ENCODE measurements at regions not wholly inside any gene's neighbourhood (a gene's known extent, or its start where the extent isn't known, plus 50 kb on each side); places are given as distances from the start of the nearest gene placed in this dataset.

DNA sequence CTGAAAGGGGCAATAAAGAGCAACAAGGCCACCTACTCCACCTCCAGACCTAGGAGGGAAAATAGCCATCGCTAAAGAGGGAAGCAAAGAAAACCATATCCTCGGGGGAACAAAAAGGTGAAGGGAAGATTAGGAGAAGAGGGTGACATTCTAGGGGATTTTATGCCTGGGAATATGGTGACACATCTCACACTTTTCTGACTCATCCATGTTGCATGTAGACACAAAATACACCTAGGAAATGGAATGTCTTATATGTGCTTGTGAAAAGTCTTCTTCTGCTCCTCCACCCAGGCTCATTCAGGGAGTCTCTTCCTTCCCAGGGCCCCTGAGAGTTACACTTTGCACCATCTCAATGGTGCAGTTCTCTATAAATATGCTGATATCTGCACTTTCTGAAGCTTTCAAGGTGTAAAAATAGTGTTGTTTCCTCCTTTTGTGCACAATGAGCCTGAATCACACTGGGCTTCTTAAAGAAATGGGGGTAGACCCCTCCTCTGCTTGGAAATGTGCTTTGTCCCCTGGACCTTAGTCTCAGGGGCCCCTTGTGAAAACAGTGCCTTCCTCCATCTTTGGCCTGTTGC lies 195.9 kb downstream of the CYYR1 start:
- H3K4me3 ChIP-seq (ENCODE audit: low read depth, low read length): no peak overlapping the region
- CTCF ChIA-PET: interaction anchor here (0.6 kb wide), 1 partner anchor 1187 kb away, joined by 3 read pairs; no protein-coding TSS in a partner anchor
- H3K9me3 ChIP-seq (ENCODE audit: control insufficient read depth, insufficient read depth, low read depth, low read length): no peaks in the 10 kb centered on the region
- H3K4me1 ChIP-seq (ENCODE audit: control insufficient read depth, insufficient read depth, low read length): no peaks in the 10 kb centered on the region
- H3K27ac ChIP-seq (ENCODE audit: extremely low read depth, low read depth, low read length): no peak overlapping the region
- H3K36me3 ChIP-seq (ENCODE audit: control insufficient read depth in 2 of 2, insufficient read depth in 1 of 2, low read length in 2 of 2): no peaks in the 10 kb centered on the region
- TF ChIP-seq PATZ1 (tag by site-specific recombination; IDR thresholded peaks at IDR 0.05) (no peak), ZNF514 (tag by site-specific recombination; IDR thresholded peaks at IDR 0.05) (no peak), ZNF302 (tag by site-specific recombination; IDR thresholded peaks at IDR 0.05; ENCODE audit: low read depth) (no peak), SP7 (tag by site-specific recombination; IDR thresholded peaks at IDR 0.05) (no peak), ZNF777 (tag by site-specific recombination; IDR thresholded peaks at IDR 0.05; ENCODE audit: borderline replicate concordance) (no peak), ZNF707 (tag by site-specific recombination; IDR thresholded peaks at IDR 0.05) (no peak), ZNF19 (tag by site-specific recombination; IDR thresholded peaks at IDR 0.05; ENCODE audit: low read depth) (no peak), ZNF660 (tag by site-specific recombination; IDR thresholded peaks at IDR 0.05) (no peak), ZNF596 (tag by site-specific recombination; IDR thresholded peaks at IDR 0.05) (no peak), TRIM28 (IDR thresholded peaks at IDR 0.05; ENCODE audit: borderline replicate concordance, low read length) (no peak), ZNF132 (tag by site-specific recombination; IDR thresholded peaks at IDR 0.05; ENCODE audit: borderline replicate concordance) (no peak), ZNF274 (IDR thresholded peaks at IDR 0.05; ENCODE audit: low read length) (no peak), ZNF274 (tag by site-specific recombination; IDR thresholded peaks at IDR 0.05; ENCODE audit: borderline replicate concordance) (no peak), ZNF549 (tag by site-specific recombination; IDR thresholded peaks at IDR 0.05) (no peak)
- TF ChIP-seq, protein P1, sequence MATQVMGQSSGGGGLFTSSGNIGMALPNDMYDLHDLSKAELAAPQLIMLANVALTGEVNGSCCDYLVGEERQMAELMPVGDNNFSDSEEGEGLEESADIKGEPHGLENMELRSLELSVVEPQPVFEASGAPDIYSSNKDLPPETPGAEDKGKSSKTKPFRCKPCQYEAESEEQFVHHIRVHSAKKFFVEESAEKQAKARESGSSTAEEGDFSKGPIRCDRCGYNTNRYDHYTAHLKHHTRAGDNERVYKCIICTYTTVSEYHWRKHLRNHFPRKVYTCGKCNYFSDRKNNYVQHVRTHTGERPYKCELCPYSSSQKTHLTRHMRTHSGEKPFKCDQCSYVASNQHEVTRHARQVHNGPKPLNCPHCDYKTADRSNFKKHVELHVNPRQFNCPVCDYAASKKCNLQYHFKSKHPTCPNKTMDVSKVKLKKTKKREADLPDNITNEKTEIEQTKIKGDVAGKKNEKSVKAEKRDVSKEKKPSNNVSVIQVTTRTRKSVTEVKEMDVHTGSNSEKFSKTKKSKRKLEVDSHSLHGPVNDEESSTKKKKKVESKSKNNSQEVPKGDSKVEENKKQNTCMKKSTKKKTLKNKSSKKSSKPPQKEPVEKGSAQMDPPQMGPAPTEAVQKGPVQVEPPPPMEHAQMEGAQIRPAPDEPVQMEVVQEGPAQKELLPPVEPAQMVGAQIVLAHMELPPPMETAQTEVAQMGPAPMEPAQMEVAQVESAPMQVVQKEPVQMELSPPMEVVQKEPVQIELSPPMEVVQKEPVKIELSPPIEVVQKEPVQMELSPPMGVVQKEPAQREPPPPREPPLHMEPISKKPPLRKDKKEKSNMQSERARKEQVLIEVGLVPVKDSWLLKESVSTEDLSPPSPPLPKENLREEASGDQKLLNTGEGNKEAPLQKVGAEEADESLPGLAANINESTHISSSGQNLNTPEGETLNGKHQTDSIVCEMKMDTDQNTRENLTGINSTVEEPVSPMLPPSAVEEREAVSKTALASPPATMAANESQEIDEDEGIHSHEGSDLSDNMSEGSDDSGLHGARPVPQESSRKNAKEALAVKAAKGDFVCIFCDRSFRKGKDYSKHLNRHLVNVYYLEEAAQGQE (tag by site-specific recombination; IDR thresholded peaks at IDR 0.05): no peak
- TF ChIP-seq, protein P2, sequence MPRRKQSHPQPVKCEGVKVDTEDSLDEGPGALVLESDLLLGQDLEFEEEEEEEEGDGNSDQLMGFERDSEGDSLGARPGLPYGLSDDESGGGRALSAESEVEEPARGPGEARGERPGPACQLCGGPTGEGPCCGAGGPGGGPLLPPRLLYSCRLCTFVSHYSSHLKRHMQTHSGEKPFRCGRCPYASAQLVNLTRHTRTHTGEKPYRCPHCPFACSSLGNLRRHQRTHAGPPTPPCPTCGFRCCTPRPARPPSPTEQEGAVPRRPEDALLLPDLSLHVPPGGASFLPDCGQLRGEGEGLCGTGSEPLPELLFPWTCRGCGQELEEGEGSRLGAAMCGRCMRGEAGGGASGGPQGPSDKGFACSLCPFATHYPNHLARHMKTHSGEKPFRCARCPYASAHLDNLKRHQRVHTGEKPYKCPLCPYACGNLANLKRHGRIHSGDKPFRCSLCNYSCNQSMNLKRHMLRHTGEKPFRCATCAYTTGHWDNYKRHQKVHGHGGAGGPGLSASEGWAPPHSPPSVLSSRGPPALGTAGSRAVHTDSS (tag by site-specific recombination; IDR thresholded peaks at IDR 0.05): no peak
- POLR2A ChIA-PET: no interaction called here

- H3K36me3 ChIP-seq (ENCODE audit: control insufficient read depth in 2 of 2, insufficient read depth in 1 of 2, low read length in 2 of 2): no peaks in the 10 kb centered on the region
- CTCF ChIA-PET: no interaction called here
- no peak overlapping the region for H3K4me3 ChIP-seq (ENCODE audit: low read depth, low read length)
- H3K9me3 ChIP-seq (ENCODE audit: control insufficient read depth, insufficient read depth, low read depth, low read length): no peaks in the 10 kb centered on the region
- no peaks in the 10 kb centered on the region for H3K4me1 ChIP-seq (ENCODE audit: control insufficient read depth, insufficient read depth, low read length)
- H3K27ac ChIP-seq (ENCODE audit: extremely low read depth, low read depth, low read length): no peak overlapping the region
- TF ChIP-seq, protein P2 (tag by site-specific recombination; IDR thresholded peaks at IDR 0.05): no peak
- no peak for TF ChIP-seq ZNF510 (tag by site-specific recombination; IDR thresholded peaks at IDR 0.05; ENCODE audit: insufficient replicate concordance)
- TF ChIP-seq ZNF600 (tag by site-specific recombination; IDR thresholded peaks at IDR 0.05): no peak
- no peak for TF ChIP-seq ZIC2 (tag by site-specific recombination; IDR thresholded peaks at IDR 0.05)
- POLR2A ChIA-PET: no interaction called here
Observed at GRCh38 chr21:26374817-26375216, 198.3 kb downstream of the CYYR1 start.
